HUES48 (cell line): ENCODE measurements at regions not wholly inside any gene's neighbourhood (a gene's known extent, or its start where the extent isn't known, plus 50 kb on each side); places are given as distances from the start of the nearest gene placed in this dataset.

ENCODE experiments used
- H3K27ac ChIP-seq: one replicate; pipeline ENCODE4 v1.7.0; 2013; ENCODE audit warnings: low read depth, low read length, inconsistent platforms
- H3K27me3 ChIP-seq: 2 replicates; pipeline ENCODE4 v1.6.1; 2013; ENCODE audit warnings: mild to moderate bottlenecking, low read length; ENCODE audit not compliant: control insufficient read depth, insufficient read depth
- H3K36me3 ChIP-seq: 2 replicates; pipeline ENCODE4 v1.6.1; 2013; ENCODE audit warnings: low read length; ENCODE audit not compliant: control insufficient read depth, insufficient read depth
- H3K4me1 ChIP-seq: 2 replicates; pipeline ENCODE4 v1.6.1; 2013; ENCODE audit warnings: mild to moderate bottlenecking, low read length; ENCODE audit not compliant: control insufficient read depth, insufficient read depth
- H3K4me3 ChIP-seq: 2 replicates; pipeline ENCODE4 v1.5.1; 2013; ENCODE audit warnings: mild to moderate bottlenecking, low read depth, low read length
- H3K9ac ChIP-seq: 2 replicates; pipeline ENCODE4 v1.6.1; 2013; ENCODE audit warnings: mild to moderate bottlenecking, low read depth, low read length, moderate library complexity
- H3K9me3 ChIP-seq: 2 replicates; pipeline ENCODE4 v1.6.1; 2013; ENCODE audit warnings: low read length; ENCODE audit not compliant: control insufficient read depth, insufficient read depth

DNA sequence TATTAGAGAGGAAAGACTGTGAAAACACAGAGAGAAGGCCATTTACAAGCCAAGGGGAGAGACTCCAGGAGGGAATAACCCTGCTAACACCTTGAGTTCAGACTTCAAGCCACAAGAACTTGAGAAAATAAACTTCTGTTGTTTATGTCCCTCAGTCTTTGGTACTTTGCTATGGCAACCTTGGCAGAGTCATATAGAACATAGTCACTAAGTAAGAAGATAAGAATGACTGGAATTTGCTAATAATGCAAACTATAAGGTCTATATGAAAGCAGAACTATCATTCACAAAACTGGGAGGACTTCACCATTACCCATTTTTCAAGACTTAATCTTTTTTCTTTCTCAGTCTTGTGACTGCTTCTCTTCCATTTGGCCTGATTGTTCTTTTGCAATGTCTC, 767.3 kb upstream of the ADAMTS5 start:
- no peaks in the 10 kb centered on the region; the same call in 1 of the 2 replicates for H3K9me3 ChIP-seq
- no peak overlapping the region for H3K9ac ChIP-seq
- no peaks in the 10 kb centered on the region for H3K4me1 ChIP-seq
- no peaks in the 10 kb centered on the region for H3K27me3 ChIP-seq
- H3K4me3 ChIP-seq: no peak overlapping the region
- no peaks in the 10 kb centered on the region for H3K36me3 ChIP-seq
- H3K27ac ChIP-seq: no peak overlapping the region

DNA sequence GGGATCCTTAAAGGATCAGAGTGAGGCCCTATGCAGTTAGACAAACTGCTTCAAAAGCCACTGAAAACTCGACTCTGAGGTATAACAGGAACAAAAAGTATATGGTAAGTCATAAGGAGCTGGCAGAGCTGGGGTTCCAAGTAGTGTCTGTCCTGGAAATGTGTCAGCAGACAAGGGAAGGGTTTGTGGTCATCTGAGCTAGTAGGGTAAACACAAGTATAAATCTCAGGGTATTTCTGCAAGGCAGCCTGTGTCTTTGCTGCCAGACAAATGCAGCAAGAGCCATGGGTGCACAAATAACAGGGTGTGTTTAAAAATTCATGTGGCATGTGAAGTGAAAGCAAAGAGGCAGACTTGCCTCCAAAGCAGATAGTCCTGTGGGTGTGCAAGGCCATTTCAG, 759.0 kb upstream of the ADAMTS5 start:
- Histone ChIP-seq H3K9me3 (peaks cover 6% of the 10 kb centered on the region; the same call in 1 of the 2 replicates), H3K4me1 (no peaks in the 10 kb centered on the region), H3K27ac (no peak overlapping the region), H3K4me3 (no peak overlapping the region), H3K27me3 (no peaks in the 10 kb centered on the region), H3K36me3 (no peaks in the 10 kb centered on the region), H3K9ac (no peak overlapping the region)

DNA sequence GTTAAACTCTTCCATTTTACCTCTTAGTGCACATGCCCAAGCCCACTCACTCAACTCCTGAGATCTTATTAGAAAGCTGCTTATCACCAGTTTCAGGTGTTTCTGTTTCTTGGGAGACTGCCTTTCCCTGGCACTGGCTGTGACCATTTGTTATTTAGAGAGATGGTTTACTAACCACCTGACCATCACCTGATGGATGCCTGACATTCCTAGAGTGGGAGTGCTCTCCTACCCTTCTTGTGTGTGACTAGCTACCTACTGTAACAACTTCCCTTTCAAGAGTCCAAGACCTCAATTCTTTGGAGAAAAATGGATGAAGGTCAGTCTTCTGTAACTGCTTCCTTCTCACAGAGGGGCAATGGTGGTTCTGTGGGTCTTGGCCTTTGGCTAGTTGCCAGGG, 755.2 kb upstream of the ADAMTS5 start:
- no peak overlapping the region for H3K4me3 ChIP-seq
- H3K4me1 ChIP-seq: no peaks in the 10 kb centered on the region
- H3K36me3 ChIP-seq: no peaks in the 10 kb centered on the region
- no peaks in the 10 kb centered on the region for H3K27me3 ChIP-seq
- H3K27ac ChIP-seq: no peak overlapping the region
- H3K9ac ChIP-seq: no peak overlapping the region
- H3K9me3 ChIP-seq: 0 out of 2 replicates have a peak, but pooled peaks cover 3% of the 10 kb centered on the region

DNA sequence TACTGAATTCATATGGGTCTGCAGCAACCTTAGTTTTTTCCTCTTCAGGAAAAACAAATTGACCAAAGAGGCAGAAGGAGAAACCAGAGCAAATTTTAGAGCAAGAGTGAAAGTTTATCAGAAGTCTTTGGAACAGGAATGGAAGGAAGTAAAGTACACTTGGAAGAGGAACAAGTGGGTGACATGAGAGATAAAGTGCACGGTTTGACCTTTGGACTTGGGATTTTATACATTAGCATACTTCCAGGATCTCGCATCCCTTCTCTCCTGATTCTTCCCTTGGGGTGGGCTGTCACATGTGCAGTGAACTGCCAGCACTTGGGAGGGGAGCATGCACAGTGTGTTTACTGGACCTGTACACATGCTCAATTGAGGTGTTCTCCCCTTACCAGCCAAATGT, 754.8 kb upstream of the ADAMTS5 start:
- H3K4me1 ChIP-seq: no peaks in the 10 kb centered on the region
- H3K9me3 ChIP-seq: 0 out of 2 replicates have a peak, but pooled peaks cover 3% of the 10 kb centered on the region
- H3K27ac ChIP-seq: no peak overlapping the region
- no peaks in the 10 kb centered on the region for H3K36me3 ChIP-seq
- H3K4me3 ChIP-seq: no peak overlapping the region
- no peak overlapping the region for H3K9ac ChIP-seq
- H3K27me3 ChIP-seq: no peaks in the 10 kb centered on the region

DNA sequence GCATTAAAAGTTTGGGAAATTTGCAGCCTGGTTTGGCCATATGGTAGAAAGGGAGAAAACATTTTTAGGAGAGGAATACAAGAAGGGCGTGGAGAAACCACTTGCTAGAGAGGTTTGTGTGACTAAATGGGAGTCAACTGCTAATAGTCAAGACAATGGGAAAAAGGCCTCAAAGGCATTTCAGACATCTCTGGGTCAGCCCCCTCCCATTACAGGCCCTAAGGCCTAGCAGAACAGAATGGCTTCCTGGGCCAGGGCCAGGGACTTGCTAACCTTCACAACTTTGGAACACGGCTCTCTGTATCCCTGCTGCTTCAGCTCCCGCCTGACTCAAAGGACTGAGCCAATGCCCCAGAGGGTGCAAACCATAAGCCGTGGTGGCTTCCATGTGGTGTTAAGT, 752.3 kb upstream of the ADAMTS5 start:
- H3K4me1 ChIP-seq: no peaks in the 10 kb centered on the region
- no peak overlapping the region for H3K4me3 ChIP-seq
- no peak overlapping the region for H3K27ac ChIP-seq
- H3K9me3 ChIP-seq: 0 out of 2 replicates have a peak, but pooled peaks cover 3% of the 10 kb centered on the region
- H3K36me3 ChIP-seq: no peaks in the 10 kb centered on the region
- no peaks in the 10 kb centered on the region for H3K27me3 ChIP-seq
- no peak overlapping the region for H3K9ac ChIP-seq

DNA sequence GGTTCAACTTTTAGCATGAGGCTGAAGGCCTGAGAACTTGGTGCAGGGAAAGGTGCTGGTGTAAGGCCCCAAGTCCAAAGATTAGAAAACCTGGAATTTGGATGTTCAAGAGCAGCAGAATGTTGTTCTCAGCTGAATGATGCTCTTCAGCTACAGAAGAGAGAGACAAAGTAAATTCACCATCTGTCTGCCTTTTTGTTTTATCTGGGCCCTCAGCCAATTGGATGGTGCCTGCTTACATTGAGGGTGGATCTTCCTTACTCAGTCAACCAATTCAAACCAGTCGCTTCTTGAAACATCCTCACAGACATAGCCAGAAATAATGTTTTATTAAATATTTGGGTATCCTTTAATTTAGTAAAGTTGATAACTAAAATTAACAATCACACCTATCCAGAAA, 748.2 kb upstream of the ADAMTS5 start:
- no peaks in the 10 kb centered on the region for H3K4me1 ChIP-seq
- H3K9me3 ChIP-seq: no peaks in the 10 kb centered on the region
- H3K9ac ChIP-seq: no peak overlapping the region
- no peaks in the 10 kb centered on the region for H3K27me3 ChIP-seq
- H3K27ac ChIP-seq: no peak overlapping the region
- H3K4me3 ChIP-seq: no peak overlapping the region
- H3K36me3 ChIP-seq: no peaks in the 10 kb centered on the region

DNA sequence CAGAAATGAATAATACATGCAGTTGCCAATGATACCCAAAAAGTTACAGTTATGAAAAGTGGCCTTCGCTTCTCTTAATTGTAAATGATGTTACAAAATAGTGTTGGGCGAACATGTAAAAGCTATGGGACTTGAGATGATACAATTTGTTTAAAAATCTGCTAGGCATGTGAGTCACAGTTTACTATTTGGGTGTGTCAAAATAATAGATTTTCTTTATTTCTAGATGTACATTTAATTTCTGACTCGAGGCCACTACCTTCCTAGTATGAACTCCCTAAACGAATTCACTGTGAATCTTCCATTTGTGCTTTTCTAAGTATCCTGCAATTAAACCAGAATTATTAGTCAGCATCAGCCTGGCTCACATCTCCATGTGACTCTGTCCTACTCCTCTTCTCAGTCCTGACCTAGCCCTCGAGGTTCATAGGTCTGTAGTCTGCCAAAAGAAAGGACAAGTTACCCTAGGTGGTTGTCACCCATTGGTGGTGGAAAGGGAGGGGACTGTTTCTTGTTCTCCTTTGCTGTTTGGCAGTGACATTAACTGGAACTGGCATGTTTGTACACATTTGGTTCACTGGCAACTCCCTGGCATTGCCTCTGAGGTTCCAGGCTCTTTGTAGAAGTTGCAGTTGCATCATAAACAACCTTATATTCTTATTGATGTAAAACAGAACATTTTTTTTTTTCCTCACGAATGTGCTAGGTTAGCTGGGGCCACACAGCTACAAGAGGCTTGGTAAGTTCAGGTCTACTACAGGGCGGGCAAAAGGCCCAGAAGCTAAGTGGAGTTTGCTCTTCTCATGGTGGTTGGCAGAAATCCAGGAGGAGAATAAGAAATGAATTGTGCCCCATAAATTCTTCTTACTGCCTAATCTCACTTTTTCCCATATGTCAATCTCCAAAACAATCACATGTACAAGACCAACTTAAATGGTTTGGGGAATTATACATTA, 746.5 kb upstream of the ADAMTS5 start:
- no peaks in the 10 kb centered on the region for H3K36me3 ChIP-seq
- no peaks in the 10 kb centered on the region for H3K4me1 ChIP-seq
- no peak overlapping the region for H3K27ac ChIP-seq
- no peak overlapping the region for H3K4me3 ChIP-seq
- no peak overlapping the region for H3K9ac ChIP-seq
- no peaks in the 10 kb centered on the region for H3K27me3 ChIP-seq
- no peaks in the 10 kb centered on the region for H3K9me3 ChIP-seq

DNA sequence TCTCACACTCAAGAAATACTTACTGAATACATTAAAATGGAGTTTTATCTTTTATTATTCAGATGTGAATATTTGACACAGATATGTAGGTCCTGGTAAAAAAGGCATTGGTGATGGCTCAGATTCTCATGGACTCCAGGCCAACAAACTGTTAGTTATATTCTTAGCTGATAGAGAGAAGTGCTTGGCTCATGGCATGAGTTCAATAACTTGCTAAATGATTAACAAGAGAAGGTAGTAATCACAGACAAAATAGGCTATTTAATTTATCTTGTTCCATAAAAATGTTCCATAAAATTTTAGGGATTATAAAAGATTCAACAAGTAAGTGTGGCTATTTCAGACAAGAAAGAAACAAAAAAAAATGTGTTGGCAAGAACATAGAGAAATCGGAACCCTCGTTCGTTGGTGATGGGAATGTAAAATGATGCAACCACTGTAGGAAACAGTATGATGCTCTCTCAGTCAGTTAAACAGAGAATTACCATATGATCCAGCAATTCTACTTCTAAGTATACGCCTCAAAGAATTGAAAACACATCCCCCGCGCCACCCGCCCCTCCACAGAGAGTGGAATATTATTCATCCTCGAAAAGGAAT, 737.8 kb upstream of the ADAMTS5 start:
- H3K27ac ChIP-seq: no peak overlapping the region
- H3K27me3 ChIP-seq: no peaks in the 10 kb centered on the region
- H3K4me1 ChIP-seq: no peaks in the 10 kb centered on the region
- no peak overlapping the region for H3K9ac ChIP-seq
- no peak overlapping the region for H3K4me3 ChIP-seq
- H3K9me3 ChIP-seq: peaks cover 4% of the 10 kb centered on the region; the same call in 1 of the 2 replicates
- no peaks in the 10 kb centered on the region for H3K36me3 ChIP-seq

DNA sequence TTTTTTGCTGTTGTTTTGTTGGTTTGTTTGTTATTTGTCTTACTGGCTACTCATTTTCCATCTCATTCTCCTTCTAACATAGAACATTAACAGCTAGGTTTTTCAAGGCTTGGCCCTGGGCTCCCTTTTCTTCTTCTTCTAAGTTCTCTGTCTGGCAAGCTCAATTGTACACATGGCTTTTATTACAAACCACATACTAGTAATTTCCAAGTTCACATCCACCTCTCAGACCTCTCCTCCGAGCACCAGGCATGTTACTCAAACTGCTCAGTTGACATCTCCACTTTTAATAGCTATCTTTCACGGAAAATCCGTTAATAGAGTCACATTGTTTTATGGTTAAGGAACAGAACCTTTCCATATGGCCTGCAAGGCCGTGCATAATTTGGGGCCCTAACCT, 736.9 kb upstream of the ADAMTS5 start:
- peaks cover 4% of the 10 kb centered on the region; the same call in 1 of the 2 replicates for H3K9me3 ChIP-seq

DNA sequence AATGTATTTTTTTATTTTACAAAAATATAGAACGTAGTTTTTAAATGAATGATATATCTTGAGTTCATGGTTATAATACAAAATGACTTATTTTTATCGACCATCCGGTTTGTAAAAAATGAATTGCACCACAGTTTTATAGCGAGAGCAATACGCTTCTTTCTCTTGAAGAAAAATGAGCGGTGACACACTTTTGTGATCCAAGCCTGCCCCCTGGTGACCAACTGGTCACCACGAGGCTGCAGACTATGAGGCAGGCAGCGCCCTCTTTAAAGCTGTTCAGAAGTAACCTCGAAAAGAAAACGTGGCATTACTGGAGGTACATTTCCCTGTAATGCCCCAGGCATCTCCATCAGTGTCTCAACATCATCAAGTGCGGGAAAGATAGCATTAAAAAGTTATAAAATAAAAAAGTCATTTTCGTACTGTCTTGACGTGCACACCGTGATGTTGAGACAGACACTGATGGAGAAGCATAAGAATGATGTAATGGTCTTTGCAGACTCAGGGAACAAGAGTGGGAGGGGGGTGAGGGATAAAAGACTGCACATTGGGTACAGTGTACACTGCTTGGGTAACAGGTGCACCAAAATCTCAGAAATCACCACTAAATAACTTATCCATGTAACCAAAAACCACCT, 734.2 kb upstream of the ADAMTS5 start:
- Histone ChIP-seq H3K9me3 (0 out of 2 replicates have a peak, but pooled peaks cover 4% of the 10 kb centered on the region), H3K27ac (no peak overlapping the region), H3K36me3 (no peaks in the 10 kb centered on the region), H3K4me3 (no peak overlapping the region), H3K27me3 (no peaks in the 10 kb centered on the region), H3K4me1 (no peaks in the 10 kb centered on the region), H3K9ac (no peak overlapping the region)

More for the DNA sequence above, 736.9 kb upstream of the ADAMTS5 start:
- H3K9ac ChIP-seq: no peak overlapping the region
- H3K4me1 ChIP-seq: no peaks in the 10 kb centered on the region
- no peak overlapping the region for H3K4me3 ChIP-seq
- no peaks in the 10 kb centered on the region for H3K36me3 ChIP-seq
- no peak overlapping the region for H3K27ac ChIP-seq
- H3K27me3 ChIP-seq: no peaks in the 10 kb centered on the region

DNA sequence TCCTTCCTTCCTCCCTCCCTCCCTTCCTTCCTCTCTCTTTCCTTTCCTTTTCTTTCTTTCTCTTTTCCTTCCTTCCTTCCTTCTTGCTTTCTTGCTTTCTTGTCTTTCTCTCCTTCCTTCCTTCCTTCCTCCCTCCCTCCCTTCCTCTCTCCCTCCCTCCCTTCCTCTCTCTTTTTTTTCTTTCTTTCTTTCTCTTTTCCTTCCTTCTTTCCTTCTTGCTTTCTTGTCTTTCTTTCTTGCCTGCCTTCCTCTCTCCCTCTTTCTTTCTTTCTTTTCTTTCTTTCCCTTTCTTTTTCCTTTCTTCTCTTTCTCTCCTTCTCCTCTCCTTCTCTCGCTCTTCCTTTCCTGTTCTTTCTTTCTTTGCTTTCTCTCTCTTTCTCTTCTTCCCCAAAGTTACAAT, 728.4 kb upstream of the ADAMTS5 start:
- Histone ChIP-seq H3K4me1 (peaks cover 16% of the 10 kb centered on the region; the same call in 1 of the 2 replicates), H3K4me3 (no peak overlapping the region), H3K9ac (no peak overlapping the region), H3K36me3 (no peaks in the 10 kb centered on the region), H3K9me3 (no peaks in the 10 kb centered on the region), H3K27me3 (no peaks in the 10 kb centered on the region), H3K27ac (no peak overlapping the region)
